ENCODE measurements at regions not wholly inside any gene's neighbourhood (a gene's known extent, or its start where the extent isn't known, plus 50 kb on each side); places are given as distances from the start of the nearest gene placed in this dataset.

GRCh38 chr2:23320058-23320457 is 64.9 kb upstream of the KLHL29 start:
- Histone ChIP-seq H3K4me3 (no peak overlapping the region), H3K9me3 (no peaks in the 10 kb centered on the region), H3K4me2 (no peak overlapping the region), H3K27ac (no peak overlapping the region), H3K4me1 (no peaks in the 10 kb centered on the region)
- 57% methylated on average over 8 of the region's 8 CpGs for WGBS (ENCODE audit: missing lambda C conversion rate)
- DNase-seq (ENCODE audit: low read depth in 1 of 2, low spot score in 1 of 2) (no peak), FAIRE-seq (no peak), ATAC-seq (no peak)
- CTCF ChIA-PET: interaction anchor here (1.5 kb wide), 1 partner anchor 10 kb away, joined by 3 read pairs; no protein-coding TSS in a partner anchor
- POLR2A ChIA-PET: no interaction called here
- TF ChIP-seq, protein P1, sequence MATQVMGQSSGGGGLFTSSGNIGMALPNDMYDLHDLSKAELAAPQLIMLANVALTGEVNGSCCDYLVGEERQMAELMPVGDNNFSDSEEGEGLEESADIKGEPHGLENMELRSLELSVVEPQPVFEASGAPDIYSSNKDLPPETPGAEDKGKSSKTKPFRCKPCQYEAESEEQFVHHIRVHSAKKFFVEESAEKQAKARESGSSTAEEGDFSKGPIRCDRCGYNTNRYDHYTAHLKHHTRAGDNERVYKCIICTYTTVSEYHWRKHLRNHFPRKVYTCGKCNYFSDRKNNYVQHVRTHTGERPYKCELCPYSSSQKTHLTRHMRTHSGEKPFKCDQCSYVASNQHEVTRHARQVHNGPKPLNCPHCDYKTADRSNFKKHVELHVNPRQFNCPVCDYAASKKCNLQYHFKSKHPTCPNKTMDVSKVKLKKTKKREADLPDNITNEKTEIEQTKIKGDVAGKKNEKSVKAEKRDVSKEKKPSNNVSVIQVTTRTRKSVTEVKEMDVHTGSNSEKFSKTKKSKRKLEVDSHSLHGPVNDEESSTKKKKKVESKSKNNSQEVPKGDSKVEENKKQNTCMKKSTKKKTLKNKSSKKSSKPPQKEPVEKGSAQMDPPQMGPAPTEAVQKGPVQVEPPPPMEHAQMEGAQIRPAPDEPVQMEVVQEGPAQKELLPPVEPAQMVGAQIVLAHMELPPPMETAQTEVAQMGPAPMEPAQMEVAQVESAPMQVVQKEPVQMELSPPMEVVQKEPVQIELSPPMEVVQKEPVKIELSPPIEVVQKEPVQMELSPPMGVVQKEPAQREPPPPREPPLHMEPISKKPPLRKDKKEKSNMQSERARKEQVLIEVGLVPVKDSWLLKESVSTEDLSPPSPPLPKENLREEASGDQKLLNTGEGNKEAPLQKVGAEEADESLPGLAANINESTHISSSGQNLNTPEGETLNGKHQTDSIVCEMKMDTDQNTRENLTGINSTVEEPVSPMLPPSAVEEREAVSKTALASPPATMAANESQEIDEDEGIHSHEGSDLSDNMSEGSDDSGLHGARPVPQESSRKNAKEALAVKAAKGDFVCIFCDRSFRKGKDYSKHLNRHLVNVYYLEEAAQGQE (IDR thresholded peaks at IDR 0.05): no peak
- TF ChIP-seq RNF2 (IDR thresholded peaks at IDR 0.05; ENCODE audit: borderline replicate concordance, low read depth) (no peak), RCOR1 (IDR thresholded peaks at IDR 0.05; ENCODE audit: low read depth, low read length) (no peak), KDM1A (IDR thresholded peaks at IDR 0.05; ENCODE audit: low read depth) (no peak), FOSB (CRISPR knock-in tag; IDR thresholded peaks at IDR 0.05) (no peak), JUN (IDR thresholded peaks at IDR 0.05) (no peak), KDM5A (IDR thresholded peaks at IDR 0.05) (no peak), HOXB5 (CRISPR knock-in tag; IDR thresholded peaks at IDR 0.05) (no peak), MAZ (IDR thresholded peaks at IDR 0.05; ENCODE audit: borderline replicate concordance, low read depth, low read length) (no peak), RAD21 (conservative IDR thresholded peaks at IDR 0.05 in 1 of 2, IDR thresholded peaks at IDR 0.05 in 1 of 2) (no peak), FOSL2 (IDR thresholded peaks at IDR 0.05) (no peak), FOSL2 (CRISPR knock-in tag; IDR thresholded peaks at IDR 0.05) (no peak)
- TF ChIP-seq, protein P2, sequence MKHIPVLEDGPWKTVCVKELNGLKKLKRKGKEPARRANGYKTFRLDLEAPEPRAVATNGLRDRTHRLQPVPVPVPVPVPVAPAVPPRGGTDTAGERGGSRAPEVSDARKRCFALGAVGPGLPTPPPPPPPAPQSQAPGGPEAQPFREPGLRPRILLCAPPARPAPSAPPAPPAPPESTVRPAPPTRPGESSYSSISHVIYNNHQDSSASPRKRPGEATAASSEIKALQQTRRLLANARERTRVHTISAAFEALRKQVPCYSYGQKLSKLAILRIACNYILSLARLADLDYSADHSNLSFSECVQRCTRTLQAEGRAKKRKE (CRISPR knock-in tag; IDR thresholded peaks at IDR 0.05; ENCODE audit: low read depth): no peak

- 39% methylated on average over 5 of the region's 5 CpGs for WGBS (ENCODE audit: missing lambda C conversion rate)
- CTCF ChIA-PET: no interaction called here
- no peak for ATAC-seq
- no peak overlapping the region for H3K27ac ChIP-seq
- no peak for FAIRE-seq
- H3K4me2 ChIP-seq: no peak overlapping the region
- DNase-seq (ENCODE audit: low read depth in 1 of 2, low spot score in 1 of 2): no peak
- TF ChIP-seq JUNB (IDR thresholded peaks at IDR 0.05) (no peak), ZNF302 (CRISPR knock-in tag; IDR thresholded peaks at IDR 0.05) (no peak), MYC (IDR thresholded peaks at IDR 0.05; ENCODE audit: borderline replicate concordance, low read length) (no peak)
- TF ChIP-seq, protein P2 (CRISPR knock-in tag; IDR thresholded peaks at IDR 0.05; ENCODE audit: low read depth): no peak
- no peak overlapping the region for H3K4me3 ChIP-seq
- H3K4me1 ChIP-seq: no peaks in the 10 kb centered on the region
- no peaks in the 10 kb centered on the region for H3K9me3 ChIP-seq
- POLR2A ChIA-PET: no interaction called here
These were observed 63.2 kb upstream of the KLHL29 start for GRCh38 chr2:23321751-23322150.

DNA sequence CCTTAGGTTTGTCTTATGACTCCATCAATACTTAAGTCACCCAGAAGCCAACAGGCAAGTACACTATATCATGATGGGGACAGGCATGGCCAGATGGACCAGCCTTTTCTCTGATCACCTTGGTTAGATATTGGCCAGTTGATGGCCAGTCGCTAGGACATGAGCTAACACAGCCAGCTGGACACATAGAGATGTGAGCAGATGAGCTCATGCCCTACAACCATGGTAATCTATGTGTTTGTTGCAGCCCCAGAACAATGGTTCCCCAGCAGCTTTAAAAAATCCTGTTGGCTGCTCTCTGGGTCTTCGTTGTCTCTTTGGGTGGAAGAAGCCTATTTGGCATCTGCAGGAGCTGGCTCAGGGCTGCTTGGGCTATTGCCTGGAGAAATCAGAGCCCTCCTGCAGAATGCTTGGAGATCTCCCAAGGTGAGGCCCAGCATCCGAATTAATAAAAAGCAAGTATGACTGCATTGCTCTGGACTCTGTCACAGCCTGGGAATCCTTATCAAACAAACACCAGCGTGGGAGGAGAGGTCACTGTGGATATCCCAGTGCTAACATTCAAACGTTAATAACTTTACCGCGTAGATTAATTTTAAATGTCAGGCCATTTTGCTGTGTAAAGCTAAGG is 62.3 kb upstream of the KLHL29 start:
- WGBS (ENCODE audit: missing lambda C conversion rate): 47% methylated on average over 7 of the region's 7 CpGs
- H3K9me3 ChIP-seq: no peaks in the 10 kb centered on the region
- no peak for FAIRE-seq
- ATAC-seq: no peak
- H3K4me3 ChIP-seq: no peak overlapping the region
- H3K4me1 ChIP-seq: no peaks in the 10 kb centered on the region
- DNase-seq (ENCODE audit: low read depth in 1 of 2, low spot score in 1 of 2): no peak
- no peak overlapping the region for H3K27ac ChIP-seq
- ChIA-PET CTCF (no interaction called here), POLR2A (no interaction called here)
- no peak overlapping the region for H3K4me2 ChIP-seq
- TF ChIP-seq JUNB (IDR thresholded peaks at IDR 0.05) (no peak), RFX5 (IDR thresholded peaks at IDR 0.05) (no peak), PHF8 (IDR thresholded peaks at IDR 0.05; ENCODE audit: borderline replicate concordance, low read depth) (no peak), RARB (CRISPR knock-in tag; IDR thresholded peaks at IDR 0.05) (no peak)
- TF ChIP-seq, protein P3, sequence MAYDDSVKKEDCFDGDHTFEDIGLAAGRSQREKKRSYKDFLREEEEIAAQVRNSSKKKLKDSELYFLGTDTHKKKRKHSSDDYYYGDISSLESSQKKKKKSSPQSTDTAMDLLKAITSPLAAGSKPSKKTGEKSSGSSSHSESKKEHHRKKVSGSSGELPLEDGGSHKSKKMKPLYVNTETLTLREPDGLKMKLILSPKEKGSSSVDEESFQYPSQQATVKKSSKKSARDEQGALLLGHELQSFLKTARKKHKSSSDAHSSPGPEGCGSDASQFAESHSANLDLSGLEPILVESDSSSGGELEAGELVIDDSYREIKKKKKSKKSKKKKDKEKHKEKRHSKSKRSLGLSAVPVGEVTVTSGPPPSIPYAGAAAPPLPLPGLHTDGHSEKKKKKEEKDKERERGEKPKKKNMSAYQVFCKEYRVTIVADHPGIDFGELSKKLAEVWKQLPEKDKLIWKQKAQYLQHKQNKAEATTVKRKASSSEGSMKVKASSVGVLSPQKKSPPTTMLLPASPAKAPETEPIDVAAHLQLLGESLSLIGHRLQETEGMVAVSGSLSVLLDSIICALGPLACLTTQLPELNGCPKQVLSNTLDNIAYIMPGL (CRISPR knock-in tag; IDR thresholded peaks at IDR 0.05; ENCODE audit: borderline replicate concordance): no peak
- TF ChIP-seq, protein P1 (IDR thresholded peaks at IDR 0.05): no peak
- TF ChIP-seq, protein P4, sequence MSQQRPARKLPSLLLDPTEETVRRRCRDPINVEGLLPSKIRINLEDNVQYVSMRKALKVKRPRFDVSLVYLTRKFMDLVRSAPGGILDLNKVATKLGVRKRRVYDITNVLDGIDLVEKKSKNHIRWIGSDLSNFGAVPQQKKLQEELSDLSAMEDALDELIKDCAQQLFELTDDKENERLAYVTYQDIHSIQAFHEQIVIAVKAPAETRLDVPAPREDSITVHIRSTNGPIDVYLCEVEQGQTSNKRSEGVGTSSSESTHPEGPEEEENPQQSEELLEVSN (IDR thresholded peaks at IDR 0.05; ENCODE audit: borderline replicate concordance, low read depth): no peak
